K562 (cell line): ENCODE measurements at regions not wholly inside any gene's neighbourhood (a gene's known extent, or its start where the extent isn't known, plus 50 kb on each side); places are given as distances from the start of the nearest gene placed in this dataset.
"Not testable (repeated sequence)": the region's sequence is repeated elsewhere in the genome, so short reads cannot be mapped to it uniquely, and the experiment has no call there.

Experiments
- ATAC-seq: fragments of 200-7000 bp; cut with Tn5 transposase; 3 replicates; pipeline ENCODE4 v1.9.1; 2020; ENCODE audit warnings: moderate library complexity
- BruUV-seq: library from RNA; stranded (reverse); fragments of 400-500 nt; replicated peaks from 2 replicates; lab custom pipeline; 2021; lab: Mats Ljungman, UMichigan
- CTCF ChIA-PET: fragments of 300-600 bp; formaldehyde crosslinking; extraction: SDS; loops from one replicate; lab custom pipeline; 2021; ENCODE audit warnings: low intra/inter-chr PET ratio; lab: Yijun Ruan, JAX
- POLR2A ChIA-PET: fragments of 300-600, 350-650 bp; sonication (Branson Sonifier 250); formaldehyde crosslinking; extraction: SDS; loops from one replicate; lab custom pipeline; 2021; ENCODE audit warnings: antibody characterized with exemption, inconsistent platforms; lab: Yijun Ruan, JAX
- DNase-seq, 4 experiments: peaks; one replicate each; pipeline versions ENCODE4 v3.0.0 to v3.0.0-alpha.2; 2011 to 2018; ENCODE audit warnings: low spot score in 3 of 4, mixed read lengths in 3 of 4; ENCODE audit errors: extremely low read depth in 1 of 4
- FAIRE-seq: peaks from 2 replicates; lab custom pipeline; 2011; peaks lifted over from hg19 to GRCh38; lab: Jason Lieb, UNC
- H2AFZ ChIP-seq: 2 replicates; pipeline ENCODE4 v1.6.0; 2011; ENCODE audit warnings: low read depth, low read length, control low read depth, inconsistent platforms
- H3K27ac ChIP-seq: fragments of 200-600 bp; 3 replicates; pipeline ENCODE4 v1.8.0; 2011; ENCODE audit warnings: low read depth, mild to moderate bottlenecking, control low read depth, inconsistent platforms, low read length, moderate library complexity, mixed read lengths; ENCODE audit errors: extremely low read depth
- H3K27me3 ChIP-seq, 2 experiments: fragments of 300-600 bp in 1 of 2; 2 replicates in 1 of 2; 3 replicates in 1 of 2; pipeline versions ENCODE4 v1.6.0 to v1.8.0; 2011; ENCODE audit warnings: inconsistent platforms in 2 of 2, low read length in 2 of 2, mild to moderate bottlenecking in 1 of 2, mixed read lengths in 1 of 2, moderate library complexity in 1 of 2; ENCODE audit not compliant: control insufficient read depth in 2 of 2, insufficient read depth in 2 of 2
- H3K36me3 ChIP-seq: fragments of 300-600 bp; 3 replicates; pipeline ENCODE4 v1.8.0; 2011; ENCODE audit warnings: mild to moderate bottlenecking, low read length, inconsistent platforms; ENCODE audit not compliant: control insufficient read depth, insufficient read depth
- H3K4me1 ChIP-seq, 2 experiments: fragments of 200-600 bp in 1 of 2; replicated peaks in 1 of 2; 2 replicates in 1 of 2; 3 replicates in 1 of 2; pipeline versions ENCODE4 v1.5.1 to v1.8.0; 2011; ENCODE audit warnings: inconsistent platforms in 2 of 2, low read length in 2 of 2, mild to moderate bottlenecking in 1 of 2, mixed read lengths in 1 of 2, moderate library complexity in 1 of 2; ENCODE audit not compliant: control insufficient read depth in 2 of 2, insufficient read depth in 2 of 2
- H3K4me2 ChIP-seq: 2 replicates; pipeline ENCODE4 v1.6.1; 2011; ENCODE audit warnings: low read length, control low read depth, inconsistent platforms, mixed read lengths; ENCODE audit not compliant: insufficient read depth
- H3K4me3 ChIP-seq: fragments of 200-600 bp; sonication (generic), shearing (Covaris generic); 2 replicates; pipeline ENCODE4 v1.5.1; 2016; ENCODE audit warnings: control low read depth, inconsistent platforms
- H3K79me2 ChIP-seq: fragments of 200-600 bp; 3 replicates; pipeline ENCODE4 v1.8.0; 2011; ENCODE audit warnings: low read length, inconsistent platforms; ENCODE audit not compliant: control insufficient read depth, insufficient read depth
- H3K9ac ChIP-seq, 2 experiments: 2 replicates each; pipeline versions ENCODE4 v1.6.0 to v1.6.1; 2011; ENCODE audit warnings: low read depth in 2 of 2, low read length in 2 of 2, control low read depth in 1 of 2, inconsistent platforms in 1 of 2, mild to moderate bottlenecking in 1 of 2, mixed read lengths in 1 of 2; ENCODE audit not compliant: insufficient read depth in 1 of 2
- H3K9me1 ChIP-seq: one replicate; pipeline ENCODE4 v1.6.0; 2011; ENCODE audit warnings: inconsistent platforms, mild to moderate bottlenecking, low read length, moderate library complexity; ENCODE audit not compliant: control insufficient read depth, insufficient read depth
- H3K9me3 ChIP-seq: replicated peaks from 2 replicates; pipeline ENCODE4 v1.5.1; 2011; ENCODE audit warnings: low read depth, low read length, inconsistent platforms; ENCODE audit not compliant: control insufficient read depth, insufficient read depth
- H4K20me1 ChIP-seq: replicated peaks from 2 replicates; pipeline ENCODE4 v1.6.1; 2011; ENCODE audit warnings: low read length, inconsistent platforms, mixed read lengths; ENCODE audit not compliant: control insufficient read depth, insufficient read depth
- ARID3B ChIP-seq: fragments of 250-450 bp; sonication (Bioruptor Pico); IDR thresholded peaks from 2 replicates; pipeline ENCODE4 v1.4.0; 2020; ENCODE audit warnings: borderline replicate concordance
- BCL6 ChIP-seq: fragments of 250-450 bp; sonication (Bioruptor Pico); IDR thresholded peaks from 2 replicates; pipeline ENCODE4 v1.4.0; 2020
- CCNT2 ChIP-seq: IDR thresholded peaks from 2 replicates; pipeline ENCODE4 v1.6.1; 2011; ENCODE audit warnings: borderline replicate concordance, low read depth, mild to moderate bottlenecking, moderate library complexity, mixed read lengths, low read length; ENCODE audit not compliant: insufficient read length; ENCODE audit errors: extremely low read depth
- GATAD2B ChIP-seq: fragments of 450-650 bp; IDR thresholded peaks from 2 replicates; pipeline ENCODE4 v1.6.1; 2017; ENCODE audit warnings: mild to moderate bottlenecking, borderline replicate concordance
- HMGN3 ChIP-seq: IDR thresholded peaks from 2 replicates; pipeline ENCODE4 v1.6.1; 2011; ENCODE audit warnings: borderline replicate concordance, low read depth, mild to moderate bottlenecking, mixed read lengths, low read length; ENCODE audit not compliant: insufficient read length; ENCODE audit errors: extremely low read depth
- KLF10 ChIP-seq: fragments of 250-450 bp; sonication (Bioruptor Pico); IDR thresholded peaks from 2 replicates; pipeline ENCODE4 v1.6.1; 2021; ENCODE audit warnings: matching md5 sums
- KLF16 ChIP-seq: IDR thresholded peaks from 2 replicates; pipeline ENCODE4 v1.6.1; 2016; ENCODE audit warnings: antibody characterized with exemption
- PPARD ChIP-seq: fragments of 250-450 bp; sonication (Bioruptor Pico); IDR thresholded peaks from 2 replicates; pipeline ENCODE4 v1.8.0; 2022; ENCODE audit warnings: inconsistent platforms, mild to moderate bottlenecking, moderate library complexity
- TAF1 ChIP-seq: IDR thresholded peaks from 2 replicates; pipeline ENCODE4 v1.6.1; 2011; ENCODE audit warnings: mild to moderate bottlenecking, low read length, moderate library complexity; ENCODE audit not compliant: insufficient read depth, control insufficient read depth, severe bottlenecking; ENCODE audit errors: extremely low read depth
- TAF7 ChIP-seq: fragments of 450-650 bp; IDR thresholded peaks from 2 replicates; pipeline ENCODE4 v1.6.1; 2016; ENCODE audit warnings: missing genetic modification characterization, missing compliant biosample characterization
- TEAD2 ChIP-seq: fragments of 450-650 bp; IDR thresholded peaks from 2 replicates; pipeline ENCODE4 v1.6.1; 2016; ENCODE audit warnings: missing genetic modification characterization, control low read depth, missing compliant biosample characterization
- ZBTB17 ChIP-seq: fragments of 450-650 bp; formaldehyde crosslinking; IDR thresholded peaks from 2 replicates; pipeline ENCODE4 v1.4.0; 2020; ENCODE audit warnings: mild to moderate bottlenecking
- ZNF354B ChIP-seq: fragments of 250-450 bp; sonication (Bioruptor Pico); IDR thresholded peaks from 2 replicates; pipeline ENCODE4 v1.4.0; 2020
- WGBS: fragments of 100-300 bp; shearing (Covaris generic); methylation state at CpG from one replicate; pipeline ENCODE4 v1.1.6; 2016; ENCODE audit warnings: low coverage, mixed read lengths; ENCODE audit not compliant: insufficient coverage; ENCODE audit errors: missing lambda C conversion rate; 5-methylcytosine and 5-hydroxymethylcytosine counted together
- in situ Hi-C: fragments of 300-500 bp; cut with MboI; formaldehyde crosslinking; loops from 4 replicates; pipeline ENCODE4 v1.15.0; 2018; ENCODE audit warnings: inconsistent platforms, mixed read lengths
- intact Hi-C: fragments of 100-400 bp; cut with micrococcal nuclease; formaldehyde crosslinking; loops from 2 replicates; pipeline ENCODE4 v1.14.2; 2022
- TF ChIP-seq, protein P1 (sequence below): sonication (generic); formaldehyde crosslinking; IDR thresholded peaks from 2 replicates; pipeline ENCODE4 v1.8.0; 2022; ENCODE audit warnings: missing genetic modification reagents, mild to moderate bottlenecking, borderline replicate concordance

GRCh38 chr3:56951366-56951765, 109.1 kb upstream of the SPATA12 start:
- H3K9me1 ChIP-seq = no peaks in the 10 kb centered on the region
- ChIA-PET POLR2A (no interaction called here), CTCF (no interaction called here)
- in situ Hi-C loops (no loop called here), intact Hi-C loops (no loop called here)
- H3K9me3 ChIP-seq = no peaks in the 10 kb centered on the region
- no peak overlapping the region for H3K27ac ChIP-seq
- no peak overlapping the region for H3K4me3 ChIP-seq
- 0% methylated on average over 1 of the region's 1 CpG for whole genome bisulfite sequencing
- H3K4me1 ChIP-seq = no peaks in the 10 kb centered on the region
- no peak for DNase-seq
- no peak overlapping the region for H2AFZ ChIP-seq
- TF ChIP-seq, protein P1, sequence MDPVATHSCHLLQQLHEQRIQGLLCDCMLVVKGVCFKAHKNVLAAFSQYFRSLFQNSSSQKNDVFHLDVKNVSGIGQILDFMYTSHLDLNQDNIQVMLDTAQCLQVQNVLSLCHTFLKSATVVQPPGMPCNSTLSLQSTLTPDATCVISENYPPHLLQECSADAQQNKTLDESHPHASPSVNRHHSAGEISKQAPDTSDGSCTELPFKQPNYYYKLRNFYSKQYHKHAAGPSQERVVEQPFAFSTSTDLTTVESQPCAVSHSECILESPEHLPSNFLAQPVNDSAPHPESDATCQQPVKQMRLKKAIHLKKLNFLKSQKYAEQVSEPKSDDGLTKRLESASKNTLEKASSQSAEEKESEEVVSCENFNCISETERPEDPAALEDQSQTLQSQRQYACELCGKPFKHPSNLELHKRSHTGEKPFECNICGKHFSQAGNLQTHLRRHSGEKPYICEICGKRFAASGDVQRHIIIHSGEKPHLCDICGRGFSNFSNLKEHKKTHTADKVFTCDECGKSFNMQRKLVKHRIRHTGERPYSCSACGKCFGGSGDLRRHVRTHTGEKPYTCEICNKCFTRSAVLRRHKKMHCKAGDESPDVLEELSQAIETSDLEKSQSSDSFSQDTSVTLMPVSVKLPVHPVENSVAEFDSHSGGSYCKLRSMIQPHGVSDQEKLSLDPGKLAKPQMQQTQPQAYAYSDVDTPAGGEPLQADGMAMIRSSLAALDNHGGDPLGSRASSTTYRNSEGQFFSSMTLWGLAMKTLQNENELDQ (CRISPR knock-in tag) = no peak
- no peak for TF ChIP-seq ARID3B
- no peak for TF ChIP-seq TEAD2 (tag)
- no peak for TF ChIP-seq PPARD (CRISPR knock-in tag)
- no peak for TF ChIP-seq TAF7
- no peak for TF ChIP-seq GATAD2B
- no peak for TF ChIP-seq ZNF354B (CRISPR knock-in tag)
- no peak for TF ChIP-seq CCNT2
- no peak for TF ChIP-seq TAF1
- no peak for TF ChIP-seq BCL6 (CRISPR knock-in tag)
- no peak for TF ChIP-seq HMGN3
- TF ChIP-seq KLF16 = no peak
- no peak for TF ChIP-seq KLF10 (CRISPR knock-in tag)
- no peak for TF ChIP-seq ZBTB17 (CRISPR knock-in tag)
- H3K27me3 ChIP-seq = no peaks in the 10 kb centered on the region
- no peaks in the 10 kb centered on the region for H4K20me1 ChIP-seq
- ATAC-seq = no peak
- no peak overlapping the region for H3K9ac ChIP-seq
- no TSS peak for BruUV-seq
- no peak overlapping the region for H3K4me2 ChIP-seq
- H3K79me2 ChIP-seq = no peaks in the 10 kb centered on the region
- no peak for FAIRE-seq
- no peaks in the 10 kb centered on the region for H3K36me3 ChIP-seq

DNA sequence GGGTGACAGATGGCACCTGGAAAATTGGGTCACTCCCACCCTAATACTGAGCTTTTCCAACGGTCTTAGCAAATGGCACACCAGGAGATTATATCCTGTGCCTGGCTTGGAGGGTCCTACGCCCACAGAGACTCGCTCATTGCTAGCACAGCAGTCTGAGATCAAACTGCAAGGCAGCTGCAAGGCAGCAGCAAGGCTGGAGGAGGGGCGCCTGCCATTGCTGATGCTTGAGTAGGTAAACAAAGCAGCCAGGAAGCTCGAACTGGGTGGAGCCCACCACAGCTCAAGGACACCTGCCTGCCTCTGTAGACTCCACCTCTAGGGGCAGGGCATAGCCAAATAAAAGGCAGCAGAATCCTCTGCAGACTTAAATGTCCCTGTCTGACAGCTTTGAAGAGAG, 115.1 kb upstream of the SPATA12 start:
- in situ Hi-C loops, H3K4me2 ChIP-seq, intact Hi-C loops, BruUV-seq, H2AFZ ChIP-seq, H4K20me1 ChIP-seq, H3K27ac ChIP-seq, DNase-seq, H3K79me2 ChIP-seq, CTCF ChIA-PET, POLR2A ChIA-PET, H3K9me3 ChIP-seq, H3K4me3 ChIP-seq, H3K27me3 ChIP-seq, H3K4me1 ChIP-seq, H3K36me3 ChIP-seq, FAIRE-seq, ATAC-seq, H3K9me1 ChIP-seq, H3K9ac ChIP-seq: not testable (repeated sequence)
- whole genome bisulfite sequencing = 9% methylated on average over 3 of the region's 5 CpGs
